Pancreas (tissue), 10 donors: ENCODE measurements at regions not wholly inside any gene's neighbourhood (a gene's known extent, or its start where the extent isn't known, plus 50 kb on each side); places are given as distances from the start of the nearest gene placed in this dataset.

Experiments used
- ATAC-seq, 4 donors: fragments of 200-7000 bp; cut with Tn5 transposase; one replicate each; pipeline versions ENCODE4 v1.8.0 to v1.9.1; 2020; ENCODE audit warnings: mild to moderate bottlenecking in 4 of 4, moderate library complexity in 4 of 4
- DNase-seq, 6 donors: peaks; one replicate each; pipeline ENCODE4 v3.0.0-alpha.2; 2020
- FAIRE-seq: peaks from 2 replicates; lab custom pipeline; 2012; peaks lifted over from hg19 to GRCh38; lab: Jason Lieb, UNC
- H3K27ac ChIP-seq, 4 donors: fragments of 200-600 bp; sonication (generic); 1 replicate in 3 of 4; 2 replicates in 1 of 4; pipeline versions ENCODE4 v1.5.0 to v1.8.0; 2020
- H3K27me3 ChIP-seq, 4 donors: fragments of 200-600 bp; one replicate each; pipeline ENCODE4 v1.8.0; 2021
- H3K36me3 ChIP-seq, 3 donors: fragments of 200-600 bp; sonication (generic) in 1 of 3; one replicate each; pipeline versions ENCODE4 v1.5.0 to v1.8.0; 2020 to 2021
- H3K4me1 ChIP-seq, 3 donors: fragments of 200-600 bp; one replicate each; pipeline ENCODE4 v1.8.0; 2021
- H3K4me3 ChIP-seq, 4 donors: fragments of 200-600 bp; sonication (generic) in 2 of 4; one replicate each; pipeline versions ENCODE4 v1.5.0 to v1.8.0; 2020 to 2021
- H3K9me3 ChIP-seq, 4 donors: fragments of 200-600 bp; one replicate each; pipeline ENCODE4 v1.8.0; 2021
- WGBS, 2 donors: extraction: QIAGEN DNeasy Blood & Tissue Kit; methylation state at CpG; one replicate each; pipeline ENCODE4 v1.1.7; 2013; 5-methylcytosine and 5-hydroxymethylcytosine counted together
- intact Hi-C, 3 donors: fragments of 100-400 bp; cut with DNase I; formaldehyde crosslinking; loops; one replicate each; pipeline versions ENCODE4 v1.11.1 to v1.14.2; 2022
- TF ChIP-seq, protein P1 (sequence below), 4 donors: fragments of 200-600 bp; sonication (generic) in 3 of 4; IDR thresholded peaks; one replicate each; pipeline versions ENCODE4 v1.5.0 to v1.8.0; 2021; ENCODE audit warnings: antibody characterized with exemption in 4 of 4
- donor health status: healthy with polysubstance abuse.
- donor health status: DM: no; HTN: no; CAD: no; lungs with moderate emphysema.
- donor health status: DM: no; HTN: no; CAD: no.
- donor health status: control.
- donor health status: control.
- donor health status: Bipolar disorder and iron deficiency.
- donor health status: DM: yes; HTN: yes; CAD: no.
- donor health status: DM: no; HTN: no; CAD: no.
- donor health status: DM: no; HTN: no; CAD: no.
- donor health status: DM: yes; HTN: yes; CAD: no.

DNA sequence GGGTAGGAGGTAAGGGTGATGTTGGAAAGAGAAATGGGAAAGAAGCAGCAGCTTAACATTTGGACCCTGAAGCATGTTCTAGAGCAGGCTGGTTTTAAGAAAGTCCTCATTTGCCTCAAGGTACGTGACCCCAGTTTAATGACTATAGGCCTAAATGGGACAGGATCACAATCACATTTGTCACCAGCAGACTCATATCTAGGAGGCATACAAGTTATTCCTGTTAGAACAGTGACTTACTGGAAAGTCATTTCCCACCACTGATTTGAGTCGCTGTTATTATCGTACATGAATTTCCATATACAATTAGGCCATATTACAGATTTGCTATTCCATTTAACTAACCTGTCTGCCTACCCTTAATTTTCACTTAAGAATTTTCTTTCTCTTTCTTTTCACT is 326.1 kb downstream of the DAD1 start:
- WGBS, 2 donors: 89 to 99% methylated on average over 3 of the region's 3 CpGs
- Histone ChIP-seq H3K27ac (no peak overlapping the region), H3K36me3 (no peaks in the 10 kb centered on the region), H3K9me3 (no peaks in the 10 kb centered on the region), H3K27me3 (no peaks in the 10 kb centered on the region), H3K4me1 (no peaks in the 10 kb centered on the region), H3K4me3 (no peak overlapping the region)
- intact Hi-C loops: no loop called here
- DNase-seq (no peak), ATAC-seq (no peak), FAIRE-seq (no peak)
- TF ChIP-seq, protein P1, sequence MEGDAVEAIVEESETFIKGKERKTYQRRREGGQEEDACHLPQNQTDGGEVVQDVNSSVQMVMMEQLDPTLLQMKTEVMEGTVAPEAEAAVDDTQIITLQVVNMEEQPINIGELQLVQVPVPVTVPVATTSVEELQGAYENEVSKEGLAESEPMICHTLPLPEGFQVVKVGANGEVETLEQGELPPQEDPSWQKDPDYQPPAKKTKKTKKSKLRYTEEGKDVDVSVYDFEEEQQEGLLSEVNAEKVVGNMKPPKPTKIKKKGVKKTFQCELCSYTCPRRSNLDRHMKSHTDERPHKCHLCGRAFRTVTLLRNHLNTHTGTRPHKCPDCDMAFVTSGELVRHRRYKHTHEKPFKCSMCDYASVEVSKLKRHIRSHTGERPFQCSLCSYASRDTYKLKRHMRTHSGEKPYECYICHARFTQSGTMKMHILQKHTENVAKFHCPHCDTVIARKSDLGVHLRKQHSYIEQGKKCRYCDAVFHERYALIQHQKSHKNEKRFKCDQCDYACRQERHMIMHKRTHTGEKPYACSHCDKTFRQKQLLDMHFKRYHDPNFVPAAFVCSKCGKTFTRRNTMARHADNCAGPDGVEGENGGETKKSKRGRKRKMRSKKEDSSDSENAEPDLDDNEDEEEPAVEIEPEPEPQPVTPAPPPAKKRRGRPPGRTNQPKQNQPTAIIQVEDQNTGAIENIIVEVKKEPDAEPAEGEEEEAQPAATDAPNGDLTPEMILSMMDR (IDR thresholded peaks at IDR 0.05): no peak

DNA sequence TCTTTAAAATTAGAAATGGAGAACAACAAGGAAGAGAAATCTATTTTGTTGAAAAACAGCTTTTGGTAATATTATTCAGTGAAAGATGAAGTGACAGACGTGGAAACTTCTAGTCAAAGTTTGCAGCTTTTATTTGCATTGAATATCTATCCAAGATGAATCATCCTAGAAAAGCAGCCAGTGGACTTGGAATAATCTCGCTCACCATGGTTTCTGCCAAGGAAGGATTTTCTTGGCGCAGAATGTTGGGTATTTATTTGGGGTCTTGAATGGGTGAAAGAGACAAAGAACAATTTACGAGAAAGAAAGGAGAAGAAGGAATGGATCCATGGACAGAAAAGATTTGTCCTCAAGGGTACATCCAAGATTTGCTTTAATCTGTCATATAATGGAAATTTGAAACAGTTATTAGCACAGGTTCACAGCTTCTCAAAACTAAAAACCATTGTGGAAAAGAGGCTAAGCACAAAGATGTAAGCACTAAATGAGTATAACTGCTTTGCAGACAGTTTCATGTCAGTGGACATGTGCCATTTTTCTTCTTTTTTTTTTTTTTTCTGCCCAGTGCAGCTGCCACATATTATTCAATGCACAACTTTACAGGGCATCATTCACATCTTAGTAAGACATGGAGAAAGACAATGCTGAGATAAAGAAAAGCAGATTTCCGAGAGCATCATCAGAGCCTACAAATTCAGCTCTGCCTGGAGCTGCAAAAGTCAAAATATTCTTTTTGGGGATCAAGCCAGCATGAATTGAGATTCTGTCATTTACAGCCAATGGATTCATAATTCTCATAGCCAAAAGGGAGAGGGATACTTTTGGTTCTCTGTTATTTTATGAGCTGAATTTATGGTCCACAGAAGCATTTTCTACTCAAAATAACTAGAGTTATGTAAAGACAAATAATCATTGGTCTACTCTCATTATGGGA is 333.7 kb downstream of the DAD1 start:
- TF ChIP-seq, protein P1 (IDR thresholded peaks at IDR 0.05): no peak
- H3K27me3 ChIP-seq: peaks cover 0 to 2% (median 0%) of the 10 kb centered on the region in 4 donors
- intact Hi-C loops: no loop called here
- no peaks in the 10 kb centered on the region for H3K36me3 ChIP-seq
- WGBS, 2 donors: 61 to 71% methylated on average over 5 of the region's 5 CpGs
- DNase-seq (no peak), ATAC-seq (no peak), FAIRE-seq (no peak)
- H3K4me3 ChIP-seq: no peak overlapping the region
- no peaks in the 10 kb centered on the region for H3K4me1 ChIP-seq
- H3K9me3 ChIP-seq: no peaks in the 10 kb centered on the region
- H3K27ac ChIP-seq: no peak overlapping the region

DNA sequence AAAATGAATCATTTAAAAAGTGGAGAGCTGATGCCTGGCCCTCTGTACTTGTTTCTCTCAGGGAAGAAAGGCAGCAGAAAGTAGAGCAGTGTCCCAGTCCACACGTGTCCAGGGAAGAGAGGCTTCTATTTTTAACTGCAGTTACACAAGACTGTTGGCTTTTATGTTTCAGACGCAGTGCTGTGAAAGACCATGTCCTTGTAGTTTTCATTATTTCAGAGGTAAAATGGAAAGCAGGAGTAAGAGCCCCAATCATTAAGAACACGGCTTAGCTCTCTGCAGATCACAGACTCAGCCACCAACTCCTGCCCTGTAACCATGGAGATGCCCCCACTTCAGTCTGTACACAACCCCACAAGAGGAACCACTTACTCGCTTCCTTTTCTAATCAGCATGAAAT is 336.3 kb downstream of the DAD1 start:
- Histone ChIP-seq H3K4me1 (no peaks in the 10 kb centered on the region), H3K36me3 (no peaks in the 10 kb centered on the region), H3K4me3 (no peak overlapping the region), H3K9me3 (no peaks in the 10 kb centered on the region), H3K27me3 (peaks cover 0 to 2% (median 0%) of the 10 kb centered on the region in 4 donors), H3K27ac (no peak overlapping the region)
- ATAC-seq (no peak), FAIRE-seq (no peak), DNase-seq (no peak)
- WGBS, 2 donors: 36 to 41% methylated on average over 4 of the region's 4 CpGs
- TF ChIP-seq, protein P1 (IDR thresholded peaks at IDR 0.05): no peak
- intact Hi-C loops: no loop called here

DNA sequence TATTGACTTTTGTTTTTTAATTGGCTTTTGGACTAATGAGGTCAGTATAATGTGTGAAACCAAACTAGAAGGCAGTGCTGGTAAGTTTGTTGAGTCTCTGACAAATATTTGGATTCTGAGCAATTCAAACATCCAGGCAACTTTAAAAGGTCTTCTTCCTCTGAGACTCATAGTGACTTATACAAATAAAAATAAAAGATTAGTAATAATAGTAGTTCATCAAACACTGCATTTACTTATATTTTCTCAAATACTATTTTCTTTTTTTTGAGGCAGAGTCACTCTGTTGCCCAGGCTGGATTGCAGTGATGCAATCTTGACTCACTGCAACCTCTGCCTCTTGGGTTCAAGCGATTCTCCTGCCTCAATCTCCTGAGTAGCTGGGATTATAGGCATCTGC is 337.9 kb downstream of the DAD1 start:
- H3K36me3 ChIP-seq: no peaks in the 10 kb centered on the region
- TF ChIP-seq, protein P1 (IDR thresholded peaks at IDR 0.05): no peak
- no peak for DNase-seq
- 36 to 90% methylated on average over 1 of the region's 1 CpG for WGBS, 2 donors
- H3K4me1 ChIP-seq: no peaks in the 10 kb centered on the region
- intact Hi-C loops: no loop called here
- H3K27me3 ChIP-seq: peaks cover 0 to 2% (median 0%) of the 10 kb centered on the region in 4 donors
- H3K4me3 ChIP-seq: no peak overlapping the region
- H3K9me3 ChIP-seq: no peaks in the 10 kb centered on the region
- no peak overlapping the region for H3K27ac ChIP-seq
- FAIRE-seq: no peak
- no peak for ATAC-seq

DNA sequence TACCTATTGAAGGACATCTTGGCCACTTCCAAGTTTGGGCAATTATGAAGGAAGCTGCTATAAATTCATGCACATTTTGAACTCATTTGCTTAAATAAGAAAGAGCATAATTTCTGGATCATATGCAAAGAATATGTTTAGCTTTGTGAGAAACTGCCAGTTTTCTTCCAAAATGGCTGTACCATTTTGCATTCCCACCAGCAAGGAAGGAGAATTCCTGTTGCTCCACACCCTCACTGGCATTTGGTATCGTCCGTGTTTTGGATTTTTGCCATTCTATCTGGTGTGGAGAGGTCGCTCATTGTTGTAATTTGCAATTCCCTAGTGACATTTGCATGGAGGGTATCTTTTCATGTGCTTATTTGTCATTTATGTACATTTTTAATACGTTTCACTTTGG is 339.3 kb downstream of the DAD1 start:
- Histone ChIP-seq H3K9me3 (no peaks in the 10 kb centered on the region), H3K36me3 (no peaks in the 10 kb centered on the region), H3K27ac (no peak overlapping the region), H3K4me3 (no peak overlapping the region), H3K27me3 (no peaks in the 10 kb centered on the region), H3K4me1 (no peaks in the 10 kb centered on the region)
- TF ChIP-seq, protein P1 (IDR thresholded peaks at IDR 0.05): no peak
- no peak for ATAC-seq
- intact Hi-C loops: no loop called here
- no peak for FAIRE-seq
- 49 to 60% methylated on average over 4 of the region's 4 CpGs for WGBS, 2 donors
- no peak for DNase-seq
